ENCODE measurements at regions not wholly inside any gene's neighbourhood (a gene's known extent, or its start where the extent isn't known, plus 50 kb on each side); places are given as distances from the start of the nearest gene placed in this dataset.

DNA sequence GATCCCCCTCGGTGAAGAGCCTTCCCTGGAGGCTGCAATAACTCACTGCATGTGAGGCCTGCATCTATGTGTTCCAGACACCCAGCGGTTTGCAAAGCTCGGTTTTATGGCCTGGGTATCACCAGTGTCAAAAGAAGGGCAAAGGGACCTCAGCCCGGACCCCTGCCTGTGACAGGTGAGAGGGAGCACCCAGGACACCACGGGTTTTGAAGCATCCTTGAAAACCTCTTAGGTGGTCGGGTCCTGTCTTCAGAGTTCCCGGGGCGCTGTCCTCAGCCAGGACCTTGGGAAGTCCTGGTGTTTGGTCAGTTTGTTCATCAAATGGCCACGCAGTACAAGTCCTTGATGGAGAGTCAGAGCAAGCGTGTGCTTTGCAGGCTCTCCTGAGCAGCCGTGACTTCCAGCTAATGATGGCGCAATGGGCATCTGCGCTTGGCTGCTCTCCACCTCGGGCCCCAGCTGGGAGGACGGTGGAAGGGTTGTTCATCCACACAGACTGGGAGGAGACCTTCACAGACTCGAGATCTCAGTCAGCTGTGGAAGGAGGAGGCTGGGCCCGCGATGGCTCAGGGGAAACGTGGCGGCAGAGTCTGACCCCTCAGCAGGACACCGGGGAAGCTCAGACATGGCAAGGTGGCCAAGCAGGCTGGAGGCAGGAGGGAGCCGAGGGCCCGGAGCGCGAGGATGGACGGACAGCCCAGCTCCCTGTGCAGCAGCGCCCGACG lies 113.1 kb upstream of the GPC1 start:
- Histone ChIP-seq H3K36me3 (ENCODE audit: control insufficient read depth, insufficient read depth, low read length) (no peaks in the 10 kb centered on the region), H3K9ac (ENCODE audit: low read length) (no peak overlapping the region), H3K9me3 (ENCODE audit: control insufficient read depth, low read length) (no peaks in the 10 kb centered on the region), H3K4me1 (ENCODE audit: control insufficient read depth, insufficient read depth, low read length) (peaks cover 3% of the 10 kb centered on the region), H3K4me3 (ENCODE audit: low read length) (no peak overlapping the region), H3K27me3 (ENCODE audit: control insufficient read depth, insufficient read depth, low read length) (no peaks in the 10 kb centered on the region)

GRCh38 chr2:240322991-240323390 lies 112.5 kb upstream of the GPC1 start:
- H3K36me3 ChIP-seq (ENCODE audit: control insufficient read depth, insufficient read depth, low read length), result no peaks in the 10 kb centered on the region
- H3K9me3 ChIP-seq (ENCODE audit: control insufficient read depth, low read length), result no peaks in the 10 kb centered on the region
- no peak overlapping the region for H3K4me3 ChIP-seq (ENCODE audit: low read length)
- no peaks in the 10 kb centered on the region for H3K27me3 ChIP-seq (ENCODE audit: control insufficient read depth, insufficient read depth, low read length)
- H3K9ac ChIP-seq (ENCODE audit: low read length), result no peak overlapping the region
- peaks cover 3% of the 10 kb centered on the region for H3K4me1 ChIP-seq (ENCODE audit: control insufficient read depth, insufficient read depth, low read length)

DNA sequence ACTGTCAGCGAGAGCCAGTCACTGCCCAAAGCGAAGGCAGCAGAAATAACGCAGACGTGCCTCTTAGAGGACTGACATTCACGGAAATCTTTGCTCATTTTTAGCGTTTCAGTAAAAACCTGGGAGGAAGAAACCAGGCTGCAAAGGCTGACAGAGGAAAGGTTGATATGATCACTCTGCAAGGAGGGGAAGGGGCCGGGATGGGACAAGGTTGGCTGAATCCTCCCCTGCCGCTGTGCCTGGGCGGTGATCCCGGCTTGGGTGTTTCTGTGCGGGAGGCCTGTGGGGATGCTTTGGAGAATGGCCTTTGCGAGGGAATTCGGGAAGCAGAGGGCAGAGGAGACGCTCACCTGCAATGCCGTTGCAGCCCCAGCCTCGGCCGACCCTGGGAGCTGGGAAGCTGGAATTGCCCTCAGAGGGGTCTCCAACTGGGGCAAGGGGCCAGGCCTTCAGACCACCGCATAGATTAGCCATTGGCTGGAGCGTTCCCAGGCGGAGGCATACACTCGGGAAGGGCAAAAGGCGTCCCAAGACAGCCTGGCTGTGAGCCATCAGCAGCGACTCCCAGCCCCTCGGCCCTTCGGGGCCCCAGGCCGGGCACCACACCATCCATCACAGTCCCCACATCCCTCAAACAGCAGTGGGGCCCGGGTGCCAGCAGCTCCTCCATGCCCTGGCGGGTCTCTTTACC lies 111.7 kb upstream of the GPC1 start:
- Histone ChIP-seq H3K36me3 (ENCODE audit: control insufficient read depth, insufficient read depth, low read length) (no peaks in the 10 kb centered on the region), H3K9me3 (ENCODE audit: control insufficient read depth, low read length) (no peaks in the 10 kb centered on the region), H3K4me1 (ENCODE audit: control insufficient read depth, insufficient read depth, low read length) (peaks cover 3% of the 10 kb centered on the region), H3K9ac (ENCODE audit: low read length) (no peak overlapping the region), H3K27me3 (ENCODE audit: control insufficient read depth, insufficient read depth, low read length) (no peaks in the 10 kb centered on the region), H3K4me3 (ENCODE audit: low read length) (no peak overlapping the region)

DNA sequence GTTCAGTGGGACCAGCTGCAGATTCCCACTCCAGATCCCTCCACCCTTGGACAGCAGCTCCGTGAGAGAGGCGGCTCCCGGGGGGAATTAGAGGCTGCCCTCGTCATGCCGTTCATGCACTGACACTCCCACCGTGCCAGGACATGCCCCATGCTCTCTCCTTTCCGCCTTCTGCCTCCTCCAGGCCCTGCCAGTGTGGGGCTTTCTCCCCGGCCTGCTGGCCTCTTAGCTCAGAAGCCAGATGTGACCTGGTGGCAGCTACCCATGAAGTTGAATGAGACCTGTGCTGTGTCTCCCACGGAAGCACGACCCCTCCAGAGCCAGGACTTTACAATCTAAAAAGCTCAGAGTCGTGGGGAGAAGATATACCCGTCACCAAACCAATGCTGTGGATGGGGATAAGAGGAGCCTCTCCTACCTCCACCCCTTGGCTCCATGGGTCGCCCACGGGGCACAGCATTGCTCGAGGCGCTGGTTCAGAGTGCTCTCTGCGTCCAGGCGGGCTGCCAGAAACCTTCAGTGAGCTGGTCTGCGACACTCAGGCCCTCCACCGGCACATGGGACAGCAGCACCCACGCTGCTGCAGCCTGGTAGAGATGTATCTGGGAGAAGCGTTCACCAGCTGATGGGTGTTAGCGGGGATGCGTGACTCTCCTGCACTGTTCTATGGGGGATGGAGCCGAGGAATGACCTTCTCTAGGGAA lies 111.0 kb upstream of the GPC1 start:
- no peak overlapping the region for H3K4me3 ChIP-seq (ENCODE audit: low read length)
- peaks cover 3% of the 10 kb centered on the region for H3K4me1 ChIP-seq (ENCODE audit: control insufficient read depth, insufficient read depth, low read length)
- no peaks in the 10 kb centered on the region for H3K27me3 ChIP-seq (ENCODE audit: control insufficient read depth, insufficient read depth, low read length)
- H3K36me3 ChIP-seq (ENCODE audit: control insufficient read depth, insufficient read depth, low read length), result no peaks in the 10 kb centered on the region
- no peak overlapping the region for H3K9ac ChIP-seq (ENCODE audit: low read length)
- no peaks in the 10 kb centered on the region for H3K9me3 ChIP-seq (ENCODE audit: control insufficient read depth, low read length)

- H3K27me3 ChIP-seq (ENCODE audit: control insufficient read depth, insufficient read depth, low read length), result no peaks in the 10 kb centered on the region
- H3K4me1 ChIP-seq (ENCODE audit: control insufficient read depth, insufficient read depth, low read length), result peaks cover 3% of the 10 kb centered on the region
- no peaks in the 10 kb centered on the region for H3K36me3 ChIP-seq (ENCODE audit: control insufficient read depth, insufficient read depth, low read length)
- no peak overlapping the region for H3K4me3 ChIP-seq (ENCODE audit: low read length)
- H3K9me3 ChIP-seq (ENCODE audit: control insufficient read depth, low read length), result no peaks in the 10 kb centered on the region
- H3K9ac ChIP-seq (ENCODE audit: low read length), result no peak overlapping the region
These were observed 110.2 kb upstream of the GPC1 start for GRCh38 chr2:240325016-240326007.

GRCh38 chr2:240326246-240326645 lies 109.2 kb upstream of the GPC1 start:
- Histone ChIP-seq H3K4me1 (ENCODE audit: control insufficient read depth, insufficient read depth, low read length) (no peaks in the 10 kb centered on the region), H3K27me3 (ENCODE audit: control insufficient read depth, insufficient read depth, low read length) (no peaks in the 10 kb centered on the region), H3K9me3 (ENCODE audit: control insufficient read depth, low read length) (no peaks in the 10 kb centered on the region), H3K4me3 (ENCODE audit: low read length) (no peak overlapping the region), H3K9ac (ENCODE audit: low read length) (no peak overlapping the region), H3K36me3 (ENCODE audit: control insufficient read depth, insufficient read depth, low read length) (no peaks in the 10 kb centered on the region)

- no peaks in the 10 kb centered on the region for H3K4me1 ChIP-seq (ENCODE audit: control insufficient read depth, insufficient read depth, low read length)
- H3K27me3 ChIP-seq (ENCODE audit: control insufficient read depth, insufficient read depth, low read length), result no peaks in the 10 kb centered on the region
- H3K36me3 ChIP-seq (ENCODE audit: control insufficient read depth, insufficient read depth, low read length), result no peaks in the 10 kb centered on the region
These were observed 108.6 kb upstream of the GPC1 start for GRCh38 chr2:240326886-240327285.

DNA sequence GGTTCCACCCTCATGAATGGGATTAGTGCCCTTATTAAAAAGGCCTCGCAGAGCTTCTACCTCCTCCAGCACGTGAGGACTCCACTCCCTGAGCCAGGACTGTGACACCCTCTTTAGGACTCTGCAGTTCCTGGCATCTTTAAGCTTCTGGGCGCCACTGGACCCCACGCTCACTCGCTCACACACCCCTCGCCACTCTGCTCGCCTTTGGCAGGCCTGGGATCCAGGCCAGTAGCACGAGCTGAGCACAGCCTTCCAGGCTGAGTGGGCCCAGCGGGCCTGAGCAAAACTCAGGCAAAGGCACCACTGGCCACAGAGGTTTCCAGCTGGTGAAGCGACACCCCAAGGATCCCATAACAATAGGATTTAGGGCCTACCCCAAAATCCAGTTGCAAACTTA lies 107.9 kb upstream of the GPC1 start:
- Histone ChIP-seq H3K4me3 (ENCODE audit: low read length) (no peak overlapping the region), H3K9me3 (ENCODE audit: control insufficient read depth, low read length) (no peaks in the 10 kb centered on the region), H3K4me1 (ENCODE audit: control insufficient read depth, insufficient read depth, low read length) (no peaks in the 10 kb centered on the region), H3K9ac (ENCODE audit: low read length) (no peak overlapping the region), H3K27me3 (ENCODE audit: control insufficient read depth, insufficient read depth, low read length) (no peaks in the 10 kb centered on the region), H3K36me3 (ENCODE audit: control insufficient read depth, insufficient read depth, low read length) (no peaks in the 10 kb centered on the region)

More at GRCh38 chr2:240326886-240327285, 108.6 kb upstream of the GPC1 start:
- H3K9ac ChIP-seq (ENCODE audit: low read length), result no peak overlapping the region
- H3K4me3 ChIP-seq (ENCODE audit: low read length), result no peak overlapping the region
- no peaks in the 10 kb centered on the region for H3K9me3 ChIP-seq (ENCODE audit: control insufficient read depth, low read length)

DNA sequence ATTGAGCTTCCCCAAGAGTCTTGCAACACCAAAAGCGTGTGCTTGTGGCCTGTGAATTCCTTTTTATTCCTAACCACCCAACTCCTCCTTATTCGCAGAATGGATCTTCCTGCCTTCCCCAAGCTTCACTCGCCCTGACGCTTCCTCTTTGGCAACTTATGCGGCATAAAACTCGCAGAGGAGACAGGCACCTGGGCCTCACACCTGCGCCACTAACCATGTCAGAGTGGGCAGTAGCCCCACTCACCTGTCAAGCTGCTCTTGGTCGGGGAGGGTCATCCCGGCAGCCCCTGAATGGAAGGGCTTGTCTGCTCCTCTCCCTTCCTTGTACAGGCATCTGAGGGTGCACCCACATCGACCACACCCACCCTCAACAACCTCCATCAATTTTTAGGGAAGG lies 106.9 kb upstream of the GPC1 start:
- no peak overlapping the region for H3K9ac ChIP-seq (ENCODE audit: low read length)
- H3K27me3 ChIP-seq (ENCODE audit: control insufficient read depth, insufficient read depth, low read length), result no peaks in the 10 kb centered on the region
- H3K9me3 ChIP-seq (ENCODE audit: control insufficient read depth, low read length), result no peaks in the 10 kb centered on the region
- no peaks in the 10 kb centered on the region for H3K36me3 ChIP-seq (ENCODE audit: control insufficient read depth, insufficient read depth, low read length)
- H3K4me1 ChIP-seq (ENCODE audit: control insufficient read depth, insufficient read depth, low read length), result no peaks in the 10 kb centered on the region
- no peak overlapping the region for H3K4me3 ChIP-seq (ENCODE audit: low read length)

DNA sequence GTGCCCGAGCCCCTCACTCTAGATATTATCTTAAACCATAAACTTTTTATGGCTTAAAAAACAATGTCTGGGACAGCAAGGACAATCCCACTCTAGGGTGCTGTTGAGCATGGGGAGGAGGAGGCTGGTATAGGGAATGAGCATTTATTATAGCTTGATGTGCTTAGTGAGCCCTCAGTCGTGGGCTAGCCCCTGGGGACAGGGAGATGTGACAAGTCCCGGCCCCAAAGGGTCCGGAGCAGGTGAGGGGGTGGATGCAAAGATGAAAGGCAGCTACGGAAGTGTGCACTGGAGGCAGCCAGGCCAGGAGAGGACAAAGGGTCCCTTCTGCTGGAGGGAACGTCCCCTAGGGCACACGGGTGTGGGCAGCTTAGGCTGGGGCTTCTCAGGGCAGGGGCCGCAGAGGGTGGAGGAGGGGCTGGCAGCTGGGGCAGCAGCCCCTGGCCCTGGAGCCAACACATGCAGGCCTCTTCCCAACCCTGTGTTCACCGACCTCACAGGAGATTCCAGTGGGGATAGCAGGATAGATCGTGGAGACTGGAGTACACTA lies 106.3 kb upstream of the GPC1 start:
- Histone ChIP-seq H3K36me3 (ENCODE audit: control insufficient read depth, insufficient read depth, low read length) (no peaks in the 10 kb centered on the region), H3K9me3 (ENCODE audit: control insufficient read depth, low read length) (no peaks in the 10 kb centered on the region), H3K4me3 (ENCODE audit: low read length) (no peak overlapping the region), H3K27me3 (ENCODE audit: control insufficient read depth, insufficient read depth, low read length) (no peaks in the 10 kb centered on the region), H3K4me1 (ENCODE audit: control insufficient read depth, insufficient read depth, low read length) (no peaks in the 10 kb centered on the region), H3K9ac (ENCODE audit: low read length) (no peak overlapping the region)

GRCh38 chr2:240329778-240330177 lies 105.7 kb upstream of the GPC1 start:
- Histone ChIP-seq H3K9ac (ENCODE audit: low read length) (no peak overlapping the region), H3K4me3 (ENCODE audit: low read length) (no peak overlapping the region), H3K36me3 (ENCODE audit: control insufficient read depth, insufficient read depth, low read length) (no peaks in the 10 kb centered on the region), H3K4me1 (ENCODE audit: control insufficient read depth, insufficient read depth, low read length) (no peaks in the 10 kb centered on the region), H3K9me3 (ENCODE audit: control insufficient read depth, low read length) (no peaks in the 10 kb centered on the region), H3K27me3 (ENCODE audit: control insufficient read depth, insufficient read depth, low read length) (no peaks in the 10 kb centered on the region)
